ENCODE measurements at regions not wholly inside any gene's neighbourhood (a gene's known extent, or its start where the extent isn't known, plus 50 kb on each side); places are given as distances from the start of the nearest gene placed in this dataset.

DNA sequence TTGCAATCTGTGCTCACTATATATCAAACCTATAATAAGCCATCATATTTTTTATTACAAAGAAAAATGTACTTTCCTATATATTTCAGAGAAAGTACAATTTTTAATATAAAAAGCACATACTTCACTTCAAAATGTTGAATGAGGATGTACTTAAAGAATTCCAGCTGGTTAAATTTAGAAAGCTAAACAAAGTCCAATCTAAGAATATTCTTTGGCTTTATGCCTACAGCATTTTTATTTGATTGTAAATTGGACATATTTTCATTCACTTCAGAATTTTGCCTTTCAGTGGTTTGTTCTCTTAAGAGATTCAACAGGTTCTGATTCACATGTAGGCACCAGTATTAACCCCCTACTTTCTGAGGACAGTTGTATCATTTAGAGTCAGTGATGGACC, 533.8 kb downstream of the CAAP1 start:
- TF ChIP-seq, protein P1, sequence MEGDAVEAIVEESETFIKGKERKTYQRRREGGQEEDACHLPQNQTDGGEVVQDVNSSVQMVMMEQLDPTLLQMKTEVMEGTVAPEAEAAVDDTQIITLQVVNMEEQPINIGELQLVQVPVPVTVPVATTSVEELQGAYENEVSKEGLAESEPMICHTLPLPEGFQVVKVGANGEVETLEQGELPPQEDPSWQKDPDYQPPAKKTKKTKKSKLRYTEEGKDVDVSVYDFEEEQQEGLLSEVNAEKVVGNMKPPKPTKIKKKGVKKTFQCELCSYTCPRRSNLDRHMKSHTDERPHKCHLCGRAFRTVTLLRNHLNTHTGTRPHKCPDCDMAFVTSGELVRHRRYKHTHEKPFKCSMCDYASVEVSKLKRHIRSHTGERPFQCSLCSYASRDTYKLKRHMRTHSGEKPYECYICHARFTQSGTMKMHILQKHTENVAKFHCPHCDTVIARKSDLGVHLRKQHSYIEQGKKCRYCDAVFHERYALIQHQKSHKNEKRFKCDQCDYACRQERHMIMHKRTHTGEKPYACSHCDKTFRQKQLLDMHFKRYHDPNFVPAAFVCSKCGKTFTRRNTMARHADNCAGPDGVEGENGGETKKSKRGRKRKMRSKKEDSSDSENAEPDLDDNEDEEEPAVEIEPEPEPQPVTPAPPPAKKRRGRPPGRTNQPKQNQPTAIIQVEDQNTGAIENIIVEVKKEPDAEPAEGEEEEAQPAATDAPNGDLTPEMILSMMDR (IDR thresholded peaks at IDR 0.05): no peak
- TF ChIP-seq GABPA (IDR thresholded peaks at IDR 0.05; ENCODE audit: low read depth) (no peak), NFIC (IDR thresholded peaks at IDR 0.05; ENCODE audit: borderline replicate concordance) (no peak), FOXM1 (IDR thresholded peaks at IDR 0.05; ENCODE audit: low read depth) (no peak), FOXJ3 (CRISPR knock-in tag; IDR thresholded peaks at IDR 0.05) (no peak)

All from SK-N-SH (cell line).